SW480 (cell line): ENCODE measurements at regions not wholly inside any gene's neighbourhood (a gene's known extent, or its start where the extent isn't known, plus 50 kb on each side); places are given as distances from the start of the nearest gene placed in this dataset.
"Not testable (repeated sequence)": the region's sequence is repeated elsewhere in the genome, so short reads cannot be mapped to it uniquely, and the experiment has no call there.

Experiments used
- DNase-seq: peaks from one replicate; pipeline ENCODE4 v3.0.0-alpha.2; 2016; ENCODE audit warnings: low spot score

DNA sequence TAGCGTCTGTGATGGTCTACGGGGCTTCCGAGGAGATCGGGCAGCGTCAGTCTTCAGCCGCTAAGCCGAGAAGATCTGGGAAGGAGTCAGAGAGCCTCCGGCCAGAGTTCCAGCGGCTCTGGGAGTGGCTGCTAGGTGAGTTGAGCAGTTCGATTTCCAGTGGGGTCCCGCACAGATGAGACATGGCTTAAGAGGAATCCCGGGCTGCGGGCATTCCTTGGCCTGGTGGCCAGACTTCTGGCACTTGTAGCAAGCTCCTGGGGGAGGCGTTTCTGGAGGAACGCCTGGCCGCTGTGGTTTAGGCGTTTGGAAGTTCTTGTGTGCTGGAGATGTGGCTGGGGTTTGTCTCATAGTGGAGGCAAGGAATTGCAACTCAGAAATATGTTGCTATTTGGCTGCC is 915.3 kb upstream of the CRIM1 start:
- DNase-seq = not testable (repeated sequence)

- DNase-seq = not testable (repeated sequence)
Observed at GRCh38 chr2:35436893-35437292, 918.7 kb upstream of the CRIM1 start.

DNA sequence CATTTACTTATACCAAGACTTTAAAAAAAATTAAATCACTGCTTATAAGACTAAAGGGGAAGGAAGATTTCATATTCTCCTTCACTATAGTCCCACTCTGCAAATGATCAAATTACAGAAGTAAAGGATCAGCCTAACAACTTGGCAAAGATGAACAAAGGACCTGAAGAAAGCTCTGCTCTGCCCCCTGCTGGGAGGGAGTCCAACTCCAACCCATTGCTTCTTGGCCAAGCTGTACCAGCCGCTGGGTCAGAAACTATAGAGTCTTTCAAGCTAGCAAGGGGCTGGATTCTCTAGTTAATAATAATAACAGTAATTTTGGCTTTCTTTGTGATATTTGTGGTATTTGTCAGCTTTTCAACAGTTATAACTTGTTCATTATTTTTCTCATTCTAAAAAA is 927.0 kb upstream of the CRIM1 start:
- DNase-seq = peak; percentile 22

DNA sequence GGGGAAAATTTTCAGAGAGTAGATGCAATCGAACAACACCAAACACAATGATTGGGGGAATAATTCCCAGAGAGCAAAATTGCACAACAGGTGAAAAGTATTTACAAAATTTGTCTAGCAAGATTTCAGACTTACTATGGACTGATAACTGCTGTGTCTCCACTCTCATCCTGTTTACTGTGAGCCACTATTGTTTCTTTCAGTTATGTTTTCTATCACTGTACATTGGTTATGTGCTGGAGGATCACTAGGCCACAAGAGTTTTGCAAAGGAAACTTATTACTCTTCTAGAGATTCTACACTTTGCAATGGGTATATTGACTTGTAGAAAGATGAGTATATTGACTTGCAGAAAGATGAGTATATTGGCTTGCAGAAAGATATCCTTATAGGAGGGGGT is 934.1 kb upstream of the CRIM1 start:
- DNase-seq = no peak

- DNase-seq = no peak
Observed at GRCh38 chr2:35417293-35417692, 938.3 kb upstream of the CRIM1 start.

GRCh38 chr2:35416391-35417140 is 939.0 kb upstream of the CRIM1 start:
- no peak for DNase-seq

- no peak for DNase-seq
Observed at GRCh38 chr2:35415942-35416341, 939.6 kb upstream of the CRIM1 start.

GRCh38 chr2:35415282-35415681 is 940.3 kb upstream of the CRIM1 start:
- DNase-seq = no peak

- DNase-seq = peak; percentile 41
Observed at GRCh38 chr2:35410431-35411061, 945.0 kb upstream of the CRIM1 start.

- no peak for DNase-seq
Observed at GRCh38 chr2:35409762-35410161, 945.8 kb upstream of the CRIM1 start.

DNA sequence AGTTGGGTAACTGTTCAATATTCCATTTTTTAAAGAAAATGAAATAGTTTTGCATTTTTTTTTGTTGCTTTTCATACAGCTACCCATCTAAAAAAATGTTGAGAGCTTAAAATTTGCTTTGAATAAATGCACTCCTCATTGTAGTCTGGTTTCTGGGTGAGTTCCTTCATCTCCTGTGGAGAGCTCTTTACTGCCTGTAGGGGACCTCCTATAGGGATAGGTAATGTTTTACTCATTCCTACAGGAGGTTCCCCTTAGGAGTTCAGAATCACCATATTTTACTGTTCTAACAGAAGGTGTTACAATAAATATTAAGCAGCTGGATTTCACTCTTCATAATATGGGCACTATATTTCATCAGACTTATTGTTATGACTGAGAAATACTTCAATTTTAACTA is 947.3 kb upstream of the CRIM1 start:
- no peak for DNase-seq

GRCh38 chr2:35391736-35392442 is 963.7 kb upstream of the CRIM1 start:
- no peak for DNase-seq

DNA sequence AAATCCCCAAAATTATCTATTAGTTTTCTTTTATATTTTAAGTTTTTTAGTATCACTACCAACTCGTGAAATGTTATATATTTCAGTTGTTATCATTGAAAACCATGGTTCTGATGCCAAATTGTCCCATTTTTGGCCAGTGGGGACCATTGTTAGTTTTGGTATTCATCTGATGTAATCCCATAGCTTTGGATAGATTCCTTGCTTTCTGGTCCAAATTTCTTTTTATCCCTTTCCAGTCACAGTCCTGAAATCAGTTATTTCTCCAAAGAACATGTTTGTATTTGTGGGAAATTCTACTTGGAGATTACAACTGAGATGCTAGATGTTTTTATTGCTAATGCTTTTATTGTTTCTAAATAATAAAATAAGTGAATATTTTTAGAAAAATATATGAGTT is 976.8 kb upstream of the CRIM1 start:
- DNase-seq = no peak

DNA sequence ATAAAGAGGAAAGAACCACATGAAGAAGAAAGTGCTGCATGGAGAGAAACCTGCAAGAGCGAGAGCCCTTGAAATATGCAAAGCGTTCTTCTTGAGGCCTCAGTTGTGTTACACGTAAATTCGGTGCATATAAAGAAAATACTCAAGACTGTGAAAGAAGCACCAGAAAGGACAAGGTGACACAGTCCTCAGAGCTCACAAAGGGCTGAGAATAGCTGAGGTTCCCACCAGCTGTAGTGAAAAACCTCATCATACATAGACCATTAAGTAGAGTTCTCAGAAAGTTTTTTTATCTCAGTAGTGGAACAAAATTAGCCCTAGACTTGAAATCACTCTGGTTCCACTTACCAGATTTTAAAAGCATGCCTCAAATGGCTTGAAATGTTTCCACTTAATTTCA is 980.7 kb upstream of the CRIM1 start:
- DNase-seq = no peak

- peak; percentile 2 for DNase-seq
Observed at GRCh38 chr2:35365859-35366258, 989.7 kb upstream of the CRIM1 start.

DNA sequence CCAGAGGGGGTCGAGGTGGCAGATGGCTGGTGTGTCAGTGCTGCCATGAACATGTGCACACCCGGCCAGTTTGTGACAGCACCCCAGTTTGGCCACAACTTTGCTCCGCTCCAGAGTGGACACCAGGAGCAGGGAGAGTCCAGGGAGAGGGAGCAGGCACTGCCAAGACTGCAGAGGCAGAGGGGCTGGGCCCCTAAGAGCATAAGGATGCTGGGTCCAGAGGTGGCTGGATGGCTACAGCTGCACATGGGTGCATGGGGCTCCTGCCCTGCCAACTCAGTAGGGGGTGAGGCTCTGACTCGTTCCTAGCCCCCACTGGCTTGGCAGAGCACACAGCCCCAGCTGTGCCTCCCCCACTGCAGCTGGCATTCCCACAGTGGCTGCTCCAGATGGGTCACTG is 999.2 kb upstream of the CRIM1 start:
- no peak for DNase-seq

DNA sequence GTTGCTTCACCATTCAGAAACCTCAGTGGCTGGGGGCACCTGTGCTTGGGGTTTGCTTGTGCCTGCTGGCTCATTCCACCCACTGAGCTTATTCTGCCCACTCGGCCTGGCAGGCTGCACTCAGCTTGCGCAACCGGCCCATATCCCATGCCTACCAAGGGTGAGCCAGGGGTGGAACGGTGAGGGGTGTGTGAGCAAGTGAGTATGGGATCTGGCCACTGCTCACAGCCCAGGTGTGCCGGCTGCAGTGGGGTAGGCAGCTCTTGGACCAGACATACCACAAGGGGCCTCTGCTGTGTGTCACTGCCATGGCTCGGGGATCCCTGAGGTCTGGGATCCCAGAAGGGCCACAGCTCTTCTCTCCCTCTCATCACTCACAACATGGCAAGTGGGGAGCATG is 1000.5 kb upstream of the CRIM1 start:
- DNase-seq = no peak

DNA sequence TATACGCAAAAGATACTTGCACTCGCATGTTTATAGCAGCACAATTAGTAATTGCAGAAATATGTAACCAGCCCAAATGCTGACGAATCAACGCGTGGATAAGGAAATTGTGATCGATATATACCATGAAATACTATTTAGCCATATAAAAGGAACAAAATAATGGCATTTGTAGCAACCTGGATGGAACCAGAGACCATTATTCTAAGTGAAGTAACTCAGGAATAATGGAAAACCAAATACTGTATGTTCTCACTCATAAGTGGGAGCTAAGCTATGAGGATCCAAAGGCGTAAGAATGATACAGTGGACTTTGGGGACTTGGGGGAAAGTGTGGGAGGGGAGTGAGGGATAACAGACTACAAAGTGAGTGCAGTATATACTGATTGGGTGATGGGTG is 1008.0 kb upstream of the CRIM1 start:
- DNase-seq = no peak

GRCh38 chr2:35343135-35343534 is 1012.4 kb upstream of the CRIM1 start:
- DNase-seq = no peak

DNA sequence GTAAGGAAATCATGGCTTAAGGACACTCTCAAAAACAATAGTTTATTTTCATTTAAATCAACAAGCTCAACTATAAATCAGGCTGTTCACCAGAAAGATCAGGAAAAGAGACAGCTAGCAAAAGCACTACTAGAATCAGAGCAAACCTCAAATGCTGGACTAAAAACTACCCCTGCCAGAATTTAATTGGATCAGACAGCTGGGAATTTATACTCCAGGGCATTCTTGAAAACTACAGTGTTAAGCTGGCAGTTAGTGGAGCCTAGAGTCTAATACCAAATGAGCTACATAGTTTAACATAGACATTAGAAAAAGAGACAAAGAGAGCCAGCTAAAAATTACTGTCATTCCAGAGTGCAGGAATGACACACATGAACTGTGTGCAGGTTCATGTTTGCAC is 1016.4 kb upstream of the CRIM1 start:
- DNase-seq = no peak

- DNase-seq = no peak
Observed at GRCh38 chr2:35337922-35338321, 1017.7 kb upstream of the CRIM1 start.

DNA sequence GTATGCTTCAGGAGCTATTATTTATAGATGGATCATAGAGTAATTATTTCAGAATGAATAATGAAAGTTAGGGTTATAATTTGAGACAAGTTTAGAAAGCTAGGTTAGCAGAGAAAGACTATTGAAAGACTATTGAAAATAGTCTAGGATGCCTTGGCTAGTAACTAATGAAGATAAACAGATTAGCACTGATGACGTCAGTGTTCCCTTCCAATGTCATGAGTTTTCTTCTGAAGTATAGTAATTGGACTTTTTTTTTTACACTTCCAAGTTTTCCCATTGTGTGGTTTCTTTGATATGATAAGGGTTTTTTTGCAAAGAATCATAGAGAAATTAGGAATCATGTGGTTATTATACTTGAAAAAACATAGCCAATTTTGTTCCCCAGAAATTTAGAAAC is 1041.5 kb upstream of the CRIM1 start:
- no peak for DNase-seq

- DNase-seq = no peak
Observed at GRCh38 chr2:35301369-35301768, 1054.2 kb upstream of the CRIM1 start.
